Endothelial cell of umbilical vein (primary cell): ENCODE measurements at regions not wholly inside any gene's neighbourhood (a gene's known extent, or its start where the extent isn't known, plus 50 kb on each side); places are given as distances from the start of the nearest gene placed in this dataset.

Source experiments
- BruUV-seq: library from RNA; stranded (reverse); fragments of 400-500 nt; replicated peaks from 2 replicates; lab custom pipeline; 2021; lab: Mats Ljungman, UMichigan
- CTCF ChIA-PET: fragments of 300-600, 350-600 bp; sonication (Branson Sonifier 250); formaldehyde crosslinking; loops from one replicate; lab custom pipeline; 2021; ENCODE audit warnings: antibody characterized with exemption, inconsistent platforms; lab: Charles Lee
- POLR2A ChIA-PET: fragments of 300-600, 350-600 bp; sonication (Branson Sonifier 250); formaldehyde crosslinking; loops from one replicate; lab custom pipeline; 2021; ENCODE audit warnings: antibody characterized with exemption, inconsistent platforms; lab: Charles Lee
- DNase-seq: peaks from one replicate; pipeline ENCODE4 v3.0.0-alpha.2; 2011; ENCODE audit warnings: low read depth, low spot score
- FAIRE-seq: peaks from 2 replicates; lab custom pipeline; 2011; peaks lifted over from hg19 to GRCh38; lab: Jason Lieb, UNC
- H2AFZ ChIP-seq: 2 replicates; pipeline ENCODE4 v1.6.0; 2012; ENCODE audit warnings: low read depth, low read length, control low read depth, inconsistent platforms
- H3K27ac ChIP-seq: 2 replicates; pipeline ENCODE4 v1.5.1; 2011; ENCODE audit warnings: low read depth, mild to moderate bottlenecking, control low read depth, low read length, moderate library complexity; ENCODE audit not compliant: insufficient read depth
- H3K27me3 ChIP-seq, 2 experiments: 2 replicates each; pipeline versions ENCODE4 v1.6.0 to v1.6.1; 2011; ENCODE audit warnings: low read length in 2 of 2, mixed read lengths in 1 of 2; ENCODE audit not compliant: control insufficient read depth in 2 of 2, insufficient read depth in 2 of 2
- H3K36me3 ChIP-seq, 2 experiments: 2 replicates in 1 of 2; 3 replicates in 1 of 2; pipeline ENCODE4 v1.5.1; 2011; ENCODE audit warnings: low read length in 2 of 2, mild to moderate bottlenecking in 1 of 2, moderate library complexity in 1 of 2; ENCODE audit not compliant: control insufficient read depth in 2 of 2, insufficient read depth in 2 of 2; ENCODE audit errors: extremely low read depth in 1 of 2
- H3K4me1 ChIP-seq: 3 replicates; pipeline ENCODE4 v1.5.1; 2011; ENCODE audit warnings: mild to moderate bottlenecking, low read length; ENCODE audit not compliant: control insufficient read depth, insufficient read depth; ENCODE audit errors: extremely low read depth
- H3K4me2 ChIP-seq: 2 replicates; pipeline ENCODE4 v1.6.1; 2011; ENCODE audit warnings: low read length, control low read depth, mixed read lengths; ENCODE audit not compliant: insufficient read depth
- H3K4me3 ChIP-seq, 3 experiments: fragments of 200-600 bp in 1 of 3; sonication (generic), shearing (Covaris generic) in 1 of 3; replicated peaks in 1 of 3; 2 replicates each; pipeline ENCODE4 v1.5.1; 2011 to 2016; ENCODE audit warnings: control low read depth in 3 of 3, low read length in 3 of 3, mild to moderate bottlenecking in 2 of 3, inconsistent platforms in 1 of 3, low read depth in 1 of 3, moderate library complexity in 1 of 3; ENCODE audit not compliant: insufficient read depth in 1 of 3
- H3K79me2 ChIP-seq: 2 replicates; pipeline ENCODE4 v1.6.0; 2012; ENCODE audit warnings: low read length, inconsistent platforms; ENCODE audit not compliant: control insufficient read depth, insufficient read depth
- H3K9ac ChIP-seq: replicated peaks from 2 replicates; pipeline ENCODE3; 2011; ENCODE audit warnings: low read length, control low read depth; ENCODE audit not compliant: insufficient read depth; ENCODE audit errors: extremely low read depth
- H3K9me1 ChIP-seq: replicated peaks from 3 replicates; pipeline ENCODE4 v1.6.0; 2011; ENCODE audit warnings: mild to moderate bottlenecking, low read length; ENCODE audit not compliant: control insufficient read depth, insufficient read depth; ENCODE audit errors: extremely low read depth
- H3K9me3 ChIP-seq: replicated peaks from 2 replicates; pipeline ENCODE4 v1.5.1; 2012; ENCODE audit warnings: low read length, inconsistent platforms; ENCODE audit not compliant: control insufficient read depth, insufficient read depth
- H4K20me1 ChIP-seq: replicated peaks from 2 replicates; pipeline ENCODE3; 2011; ENCODE audit warnings: mild to moderate bottlenecking, low read length; ENCODE audit not compliant: control insufficient read depth, insufficient read depth; ENCODE audit errors: extremely low read depth
- CTCF ChIP-seq, 2 donors: IDR thresholded peaks; 1 replicate in 1 of 2; 2 replicates in 1 of 2; pipeline ENCODE4 v1.5.1; 2011; ENCODE audit warnings: low read length in 2 of 2, mild to moderate bottlenecking in 2 of 2, moderate library complexity in 2 of 2, control low read depth in 1 of 2, inconsistent platforms in 1 of 2, low read depth in 1 of 2; ENCODE audit not compliant: insufficient read depth in 1 of 2; ENCODE audit errors: extremely low read depth in 1 of 2
- EZH2 ChIP-seq: IDR thresholded peaks from 2 replicates; pipeline ENCODE4 v1.6.1; 2012; ENCODE audit warnings: borderline replicate concordance, low read depth, mild to moderate bottlenecking, moderate library complexity, low read length, inconsistent platforms; ENCODE audit not compliant: severe bottlenecking
- FOS ChIP-seq: IDR thresholded peaks from 2 replicates; pipeline ENCODE4 v1.6.1; 2011; ENCODE audit warnings: mild to moderate bottlenecking, low read length, moderate library complexity, borderline replicate concordance; ENCODE audit not compliant: insufficient read depth
- GATA2 ChIP-seq: IDR thresholded peaks from 2 replicates; pipeline ENCODE4 v1.7.0; 2011; ENCODE audit warnings: low read depth, mild to moderate bottlenecking, moderate library complexity, mixed read lengths, low read length; ENCODE audit not compliant: insufficient read length, insufficient read depth
- JUN ChIP-seq: IDR thresholded peaks from 2 replicates; pipeline ENCODE4 v1.6.1; 2011; ENCODE audit warnings: borderline replicate concordance, low read depth; ENCODE audit not compliant: insufficient read length, insufficient read depth
- MAX ChIP-seq: IDR thresholded peaks from 2 replicates; pipeline ENCODE4 v1.6.1; 2011; ENCODE audit not compliant: insufficient read depth, insufficient read length
- MYC ChIP-seq: IDR thresholded peaks from one replicate; pipeline ENCODE4 v1.6.1; 2011; ENCODE audit warnings: mild to moderate bottlenecking, low read depth, low read length
- POLR2A ChIP-seq: IDR thresholded peaks from 2 replicates; pipeline ENCODE4 v1.6.1; 2012; ENCODE audit warnings: low read depth, mild to moderate bottlenecking, control low read depth, low read length
- POLR2AphosphoS5 ChIP-seq: IDR thresholded peaks from 2 replicates; pipeline ENCODE4 v1.6.1; 2012; ENCODE audit warnings: low read depth, mild to moderate bottlenecking, control low read depth, low read length, moderate library complexity; ENCODE audit not compliant: insufficient read depth
- dilution Hi-C: fragments of 300-500 bp; cut with MboI; formaldehyde crosslinking; loops from one replicate; pipeline ENCODE4 v1.15.0; 2019; ENCODE audit warnings: low sequenced_read_pairs; ENCODE audit not compliant: extremely low pct_ligation_motif_present
- intact Hi-C: fragments of 100-400 bp; cut with micrococcal nuclease; formaldehyde crosslinking; loops from one replicate; pipeline ENCODE4 v1.10.0; 2022

GRCh38 chr4:164320847-164321246 is 433.1 kb upstream of the SMIM31 start:
- Histone ChIP-seq H3K9ac (no peak overlapping the region), H3K4me1 (no peaks in the 10 kb centered on the region), H4K20me1 (no peaks in the 10 kb centered on the region), H3K27ac (no peak overlapping the region), H2AFZ (no peak overlapping the region), H3K4me2 (no peak overlapping the region), H3K79me2 (no peaks in the 10 kb centered on the region), H3K27me3 (no peaks in the 10 kb centered on the region), H3K36me3 (no peaks in the 10 kb centered on the region), H3K9me3 (no peaks in the 10 kb centered on the region), H3K4me3 (no peak overlapping the region), H3K9me1 (no peaks in the 10 kb centered on the region)
- TF ChIP-seq GATA2: no peak
- ChIA-PET CTCF (no interaction called here), POLR2A (no interaction called here)
- DNase-seq (no peak), FAIRE-seq (no peak)
- intact Hi-C loops: no loop called here
- dilution Hi-C loops: no loop called here
- no TSS peak for BruUV-seq

DNA sequence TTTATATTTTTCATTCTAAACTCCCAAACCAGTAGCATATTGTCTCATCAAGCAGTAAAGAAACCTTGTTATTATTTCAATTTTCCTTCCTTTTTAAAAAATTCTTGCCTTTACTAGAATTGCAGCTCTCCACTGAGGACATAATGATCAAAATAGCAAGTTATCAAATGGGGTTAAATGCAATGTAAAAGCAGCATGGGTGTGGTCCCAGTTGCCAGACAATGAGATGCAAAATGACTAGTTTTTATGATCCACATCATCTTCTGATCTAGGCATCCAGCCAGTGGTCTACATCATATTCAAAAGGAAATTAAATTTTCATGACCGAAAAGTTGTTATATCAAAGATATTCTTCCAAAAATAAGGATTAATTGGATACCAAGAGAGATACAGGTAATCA is 427.9 kb upstream of the SMIM31 start:
- dilution Hi-C loops: no loop called here

More for the DNA sequence above, 427.9 kb upstream of the SMIM31 start:
- POLR2A ChIA-PET: interaction anchor here (0.6 kb wide), 1 partner anchor 53 kb away, joined by 3 read pairs; no protein-coding TSS in a partner anchor
- Histone ChIP-seq H3K9me1 (no peaks in the 10 kb centered on the region), H4K20me1 (no peaks in the 10 kb centered on the region), H3K4me1 (no peaks in the 10 kb centered on the region), H3K36me3 (no peaks in the 10 kb centered on the region), H3K9me3 (peaks cover 2% of the 10 kb centered on the region), H3K79me2 (no peaks in the 10 kb centered on the region), H3K27me3 (no peaks in the 10 kb centered on the region), H2AFZ (no peak overlapping the region), H3K9ac (no peak overlapping the region), H3K27ac (no peak overlapping the region), H3K4me3 (no peak overlapping the region), H3K4me2 (no peak overlapping the region)
- BruUV-seq: no TSS peak
- DNase-seq (no peak), FAIRE-seq (no peak)
- CTCF ChIA-PET: no interaction called here
- TF ChIP-seq POLR2AphosphoS5: no peak
- no peak for TF ChIP-seq MYC
- no peak for TF ChIP-seq JUN
- TF ChIP-seq POLR2A: no peak
- TF ChIP-seq CTCF (IDR thresholded peaks at IDR 0.05; ENCODE audit: extremely low read depth in 1 of 2, insufficient read depth in 1 of 2, low read depth in 1 of 2, low read length in 2 of 2): no peak
- no peak for TF ChIP-seq EZH2
- no peak for TF ChIP-seq MAX
- no peak for TF ChIP-seq FOS
- no peak for TF ChIP-seq GATA2
- intact Hi-C loops: no loop called here
